HCT116 (cell line): ENCODE measurements at regions not wholly inside any gene's neighbourhood (a gene's known extent, or its start where the extent isn't known, plus 50 kb on each side); places are given as distances from the start of the nearest gene placed in this dataset.
"Not testable (repeated sequence)": the region's sequence is repeated elsewhere in the genome, so short reads cannot be mapped to it uniquely, and the experiment has no call there.

Experiments
- ATAC-seq: fragments of 200-7000 bp; cut with Tn5 transposase; 2 replicates; pipeline ENCODE4 v1.9.1; 2020; ENCODE audit warnings: mild to moderate bottlenecking, moderate library complexity
- BruUV-seq: library from RNA; stranded (reverse); fragments of 400-500 nt; replicated peaks from 2 replicates; lab custom pipeline; 2021; lab: Mats Ljungman, UMichigan
- CTCF ChIA-PET: fragments of 300-600 bp; sonication (Branson Sonifier 250); formaldehyde crosslinking; loops from one replicate; lab custom pipeline; 2021; ENCODE audit warnings: antibody characterized with exemption; lab: Charles Lee
- POLR2A ChIA-PET: fragments of 300-600, 350-600 bp; sonication (Branson Sonifier 250); formaldehyde crosslinking; loops from one replicate; lab custom pipeline; 2021; ENCODE audit warnings: antibody characterized with exemption; lab: Charles Lee
- RAD21 ChIA-PET, 2 experiments: fragments of 300-600 bp; sonication (Branson Sonifier 250); formaldehyde crosslinking; loops; one replicate each; lab custom pipeline; 2023; ENCODE audit warnings: low total read pairs in 2 of 2; ENCODE audit not compliant: uncharacterized antibody in 2 of 2, unreplicated experiment in 2 of 2, low non-redundant PET in 1 of 2; lab: Charles Lee
- DNase-seq: peaks from one replicate; pipeline ENCODE4 v3.0.0-alpha.2; 2010; ENCODE audit warnings: low read depth, low spot score
- H2AFZ ChIP-seq: fragments of 200-600 bp; shearing (Covaris generic), sonication (generic); 2 replicates; pipeline ENCODE4 v1.6.1; 2017; ENCODE audit warnings: low read depth, mixed run types, mixed read lengths, antibody characterized with exemption, low read length; ENCODE audit not compliant: poor library complexity, severe bottlenecking
- H3K27ac ChIP-seq: 2 replicates; pipeline ENCODE4 v1.5.1; 2012; ENCODE audit warnings: low read depth, low read length
- H3K27me3 ChIP-seq: fragments of 200-600 bp; sonication (generic); 2 replicates; pipeline ENCODE4 v1.6.1; 2016; ENCODE audit warnings: mixed run types, low read length, mixed read lengths; ENCODE audit not compliant: insufficient read depth
- H3K36me3 ChIP-seq, 2 experiments: fragments of 200-500 bp in 1 of 2; fragments of 200-600 bp in 1 of 2; sonication (Bioruptor generic) in 1 of 2; sonication (generic) in 1 of 2; 2 replicates each; pipeline versions ENCODE4 v1.5.1 to v1.6.1; 2014 to 2016; ENCODE audit warnings: low read length in 2 of 2, inconsistent platforms in 1 of 2, mixed read lengths in 1 of 2, mixed run types in 1 of 2; ENCODE audit not compliant: insufficient read depth in 2 of 2, control insufficient read depth in 1 of 2
- H3K4me1 ChIP-seq, 2 experiments: fragments of 200-600 bp in 1 of 2; sonication (generic) in 1 of 2; 2 replicates each; pipeline versions ENCODE4 v1.5.1 to v1.6.1; 2012 to 2017; ENCODE audit warnings: low read length in 2 of 2, inconsistent platforms in 1 of 2, mild to moderate bottlenecking in 1 of 2, mixed read lengths in 1 of 2, mixed run types in 1 of 2, moderate library complexity in 1 of 2; ENCODE audit not compliant: insufficient read depth in 2 of 2, control insufficient read depth in 1 of 2
- H3K4me2 ChIP-seq: fragments of 200-600 bp; sonication (generic); 2 replicates; pipeline ENCODE4 v1.6.1; 2017; ENCODE audit warnings: mixed run types, low read length, mixed read lengths
- H3K4me3 ChIP-seq, 2 experiments: fragments of 200-600 bp in 1 of 2; sonication (generic) in 1 of 2; replicated peaks in 1 of 2; 2 replicates each; pipeline ENCODE4 v1.5.1; 2011 to 2016; ENCODE audit warnings: low read length in 2 of 2, control low read depth in 1 of 2, low read depth in 1 of 2, mild to moderate bottlenecking in 1 of 2, mixed read lengths in 1 of 2, mixed run types in 1 of 2
- H3K79me2 ChIP-seq: fragments of 200-600 bp; sonication (generic); 2 replicates; pipeline ENCODE4 v1.6.1; 2017; ENCODE audit warnings: mild to moderate bottlenecking, mixed run types, low read length, moderate library complexity, mixed read lengths; ENCODE audit not compliant: insufficient read depth
- H3K9ac ChIP-seq: fragments of 200-600 bp; sonication (generic); 2 replicates; pipeline ENCODE4 v1.6.1; 2016; ENCODE audit warnings: low read length, mixed read lengths
- H3K9me2 ChIP-seq: fragments of 200-600 bp; sonication (generic), shearing (Covaris generic); 2 replicates; pipeline ENCODE4 v1.6.1; 2017; ENCODE audit warnings: mixed run types, mild to moderate bottlenecking, moderate library complexity; ENCODE audit not compliant: insufficient read depth
- H3K9me3 ChIP-seq, 2 experiments: fragments of 200-500 bp in 1 of 2; fragments of 200-600 bp in 1 of 2; sonication (Bioruptor generic) in 1 of 2; sonication (generic) in 1 of 2; 2 replicates each; pipeline ENCODE4 v1.6.1; 2014 to 2017; ENCODE audit warnings: low read length in 2 of 2, mixed read lengths in 2 of 2, inconsistent platforms in 1 of 2, low read depth in 1 of 2, mild to moderate bottlenecking in 1 of 2, mixed run types in 1 of 2, moderate library complexity in 1 of 2; ENCODE audit not compliant: control insufficient read depth in 1 of 2, insufficient read depth in 1 of 2
- H4K20me1 ChIP-seq: fragments of 200-600 bp; sonication (generic), shearing (Covaris generic); 2 replicates; pipeline ENCODE4 v1.6.1; 2017; ENCODE audit warnings: mixed run types, mild to moderate bottlenecking, moderate library complexity; ENCODE audit not compliant: insufficient read depth
- EZH2 ChIP-seq: fragments of 200-600 bp; sonication (generic); IDR thresholded peaks from 2 replicates; pipeline ENCODE4 v1.6.1; 2017; ENCODE audit warnings: antibody characterized with exemption, mixed run types
- intact Hi-C: fragments of 100-400 bp; cut with micrococcal nuclease; formaldehyde crosslinking; loops from 2 replicates; pipeline ENCODE4 v1.10.0; 2022
- TF ChIP-seq, protein P1 (sequence below): IDR thresholded peaks from 2 replicates; pipeline ENCODE4 v1.6.1; 2012; ENCODE audit warnings: low read depth

DNA sequence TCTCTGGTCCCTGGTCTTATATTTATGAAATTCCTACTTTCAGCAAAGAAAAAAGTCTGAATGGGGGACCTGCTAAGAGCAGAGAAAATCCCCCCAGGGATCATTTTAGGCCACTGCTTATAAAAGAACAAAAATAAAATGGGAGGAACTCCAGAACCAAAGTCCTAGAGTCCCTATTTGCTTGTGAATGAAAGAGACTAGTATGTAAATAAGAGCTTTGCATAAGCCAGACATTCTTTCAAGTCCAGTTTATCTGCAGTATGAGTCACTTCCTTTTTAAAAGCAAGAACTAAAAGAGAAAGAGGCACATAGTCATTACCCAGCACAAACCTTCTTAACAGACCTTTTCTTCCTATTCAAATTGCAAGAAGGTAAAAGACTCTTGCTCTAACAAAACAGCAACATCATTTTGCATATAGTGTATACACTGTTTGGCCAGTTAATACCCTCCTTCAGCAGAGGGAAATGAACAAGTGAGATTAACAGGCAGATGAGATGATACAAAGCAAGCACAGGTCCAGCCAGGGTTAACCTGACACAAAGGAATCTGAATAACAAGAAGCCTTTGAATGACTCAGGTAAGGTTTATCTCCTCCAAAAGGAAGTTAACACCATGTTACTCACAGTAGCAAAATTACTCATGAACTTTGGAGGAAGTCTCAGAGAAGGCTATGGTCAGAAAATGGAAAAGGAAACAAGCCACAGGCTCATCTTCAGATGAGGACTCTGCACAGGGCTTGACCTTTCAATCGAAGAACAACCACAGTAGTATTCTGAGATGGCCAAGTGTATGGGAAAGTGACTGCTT, 87.3 kb downstream of the PHLDA1 start (continued):
- TF ChIP-seq, protein P1, sequence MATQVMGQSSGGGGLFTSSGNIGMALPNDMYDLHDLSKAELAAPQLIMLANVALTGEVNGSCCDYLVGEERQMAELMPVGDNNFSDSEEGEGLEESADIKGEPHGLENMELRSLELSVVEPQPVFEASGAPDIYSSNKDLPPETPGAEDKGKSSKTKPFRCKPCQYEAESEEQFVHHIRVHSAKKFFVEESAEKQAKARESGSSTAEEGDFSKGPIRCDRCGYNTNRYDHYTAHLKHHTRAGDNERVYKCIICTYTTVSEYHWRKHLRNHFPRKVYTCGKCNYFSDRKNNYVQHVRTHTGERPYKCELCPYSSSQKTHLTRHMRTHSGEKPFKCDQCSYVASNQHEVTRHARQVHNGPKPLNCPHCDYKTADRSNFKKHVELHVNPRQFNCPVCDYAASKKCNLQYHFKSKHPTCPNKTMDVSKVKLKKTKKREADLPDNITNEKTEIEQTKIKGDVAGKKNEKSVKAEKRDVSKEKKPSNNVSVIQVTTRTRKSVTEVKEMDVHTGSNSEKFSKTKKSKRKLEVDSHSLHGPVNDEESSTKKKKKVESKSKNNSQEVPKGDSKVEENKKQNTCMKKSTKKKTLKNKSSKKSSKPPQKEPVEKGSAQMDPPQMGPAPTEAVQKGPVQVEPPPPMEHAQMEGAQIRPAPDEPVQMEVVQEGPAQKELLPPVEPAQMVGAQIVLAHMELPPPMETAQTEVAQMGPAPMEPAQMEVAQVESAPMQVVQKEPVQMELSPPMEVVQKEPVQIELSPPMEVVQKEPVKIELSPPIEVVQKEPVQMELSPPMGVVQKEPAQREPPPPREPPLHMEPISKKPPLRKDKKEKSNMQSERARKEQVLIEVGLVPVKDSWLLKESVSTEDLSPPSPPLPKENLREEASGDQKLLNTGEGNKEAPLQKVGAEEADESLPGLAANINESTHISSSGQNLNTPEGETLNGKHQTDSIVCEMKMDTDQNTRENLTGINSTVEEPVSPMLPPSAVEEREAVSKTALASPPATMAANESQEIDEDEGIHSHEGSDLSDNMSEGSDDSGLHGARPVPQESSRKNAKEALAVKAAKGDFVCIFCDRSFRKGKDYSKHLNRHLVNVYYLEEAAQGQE = no peak

DNA sequence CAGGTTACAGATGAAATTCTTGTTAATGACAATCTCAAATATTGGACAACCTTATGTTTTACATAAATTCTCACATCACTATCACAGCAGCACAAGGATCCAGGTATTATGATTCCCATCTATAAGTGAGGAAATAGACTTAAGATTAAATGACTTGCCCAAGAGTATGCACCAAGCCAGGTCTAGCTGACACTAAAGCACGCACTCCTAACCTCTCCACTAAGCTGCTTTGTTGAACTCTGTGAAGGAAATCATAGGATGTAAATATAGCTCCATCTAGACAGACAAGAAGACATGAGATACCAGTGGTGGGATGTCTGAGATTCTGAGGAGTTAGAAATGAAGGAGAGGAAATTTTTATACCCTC, 87.9 kb downstream of the PHLDA1 start:
- Histone ChIP-seq H3K27me3 (no peaks in the 10 kb centered on the region), H4K20me1 (no peaks in the 10 kb centered on the region), H3K4me3 (no peak overlapping the region; a peak in 1 of 4 replicates), H3K79me2 (no peaks in the 10 kb centered on the region; the same call in 1 of the 2 replicates), H3K9me3 (no peaks in the 10 kb centered on the region), H3K36me3 (no peaks in the 10 kb centered on the region), H3K4me2 (peak overlapping the region; percentile 63), H2AFZ (no peak overlapping the region), H3K27ac (peak overlapping the region; percentile 100), H3K4me1 (peaks cover 61 to 74% of the 10 kb centered on the region in 2 experiments), H3K9ac (peak overlapping the region; percentile 59), H3K9me2 (no peaks in the 10 kb centered on the region)
- no peak for TF ChIP-seq EZH2
- DNase-seq (no peak), ATAC-seq (no peak)
- BruUV-seq = no TSS peak
- CTCF ChIA-PET = no interaction called here
- RAD21 ChIA-PET = no interaction called here
- intact Hi-C loops = loop anchor here (10.0 kb wide), 1 partner anchor 119 kb away; no protein-coding TSS in a partner anchor
- POLR2A ChIA-PET = interaction anchor here (0.9 to 2.5 kb wide), 8 partner anchors 9 to 88 kb away, joined by 3 to 7 read pairs (median 4); partner anchors contain the start of gene PHLDA1

DNA sequence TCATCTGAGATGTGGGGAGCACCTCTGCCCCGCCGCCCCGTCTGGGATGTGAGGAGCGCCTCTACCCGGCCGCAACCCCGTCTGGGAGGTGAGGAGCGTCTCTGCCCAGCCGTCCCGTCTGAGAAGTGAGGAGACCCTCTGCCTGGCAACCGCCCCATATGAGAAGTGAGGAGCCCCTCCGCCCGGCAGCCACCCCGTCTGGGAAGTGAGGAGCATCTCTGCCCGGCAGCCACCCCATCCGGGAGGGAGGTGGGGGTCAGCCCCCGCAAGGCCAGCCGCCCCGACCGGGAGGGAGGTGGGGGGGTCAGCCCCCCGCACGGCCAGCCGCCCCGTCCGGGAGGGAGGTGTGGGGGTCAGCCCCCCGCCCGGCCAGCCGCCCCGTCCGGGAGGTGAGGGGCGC, 89.9 kb downstream of the PHLDA1 start:
- ATAC-seq, H3K4me3 ChIP-seq, POLR2A ChIA-PET, BruUV-seq, H2AFZ ChIP-seq, H3K27ac ChIP-seq, H3K36me3 ChIP-seq, CTCF ChIA-PET, H3K9ac ChIP-seq, H3K4me2 ChIP-seq, H3K9me2 ChIP-seq, DNase-seq, H3K79me2 ChIP-seq, H3K9me3 ChIP-seq, H4K20me1 ChIP-seq, H3K27me3 ChIP-seq, RAD21 ChIA-PET: not testable (repeated sequence)
- H3K4me1 ChIP-seq = peaks cover 53 to 70% of the 10 kb centered on the region in 2 experiments
- intact Hi-C loops = loop anchor here (10.0 kb wide), 1 partner anchor 117 kb away; no protein-coding TSS in a partner anchor
